GM18517 (cell line): ENCODE measurements at regions not wholly inside any gene's neighbourhood (a gene's known extent, or its start where the extent isn't known, plus 50 kb on each side); places are given as distances from the start of the nearest gene placed in this dataset.

Experiments
- ATAC-seq: cut with Tn5 transposase; IDR thresholded peaks from one replicate; pipeline ENCODE4 v1.9.1; 2021; ENCODE audit warnings: mild to moderate bottlenecking, moderate library complexity; ENCODE audit not compliant: unreplicated experiment

DNA sequence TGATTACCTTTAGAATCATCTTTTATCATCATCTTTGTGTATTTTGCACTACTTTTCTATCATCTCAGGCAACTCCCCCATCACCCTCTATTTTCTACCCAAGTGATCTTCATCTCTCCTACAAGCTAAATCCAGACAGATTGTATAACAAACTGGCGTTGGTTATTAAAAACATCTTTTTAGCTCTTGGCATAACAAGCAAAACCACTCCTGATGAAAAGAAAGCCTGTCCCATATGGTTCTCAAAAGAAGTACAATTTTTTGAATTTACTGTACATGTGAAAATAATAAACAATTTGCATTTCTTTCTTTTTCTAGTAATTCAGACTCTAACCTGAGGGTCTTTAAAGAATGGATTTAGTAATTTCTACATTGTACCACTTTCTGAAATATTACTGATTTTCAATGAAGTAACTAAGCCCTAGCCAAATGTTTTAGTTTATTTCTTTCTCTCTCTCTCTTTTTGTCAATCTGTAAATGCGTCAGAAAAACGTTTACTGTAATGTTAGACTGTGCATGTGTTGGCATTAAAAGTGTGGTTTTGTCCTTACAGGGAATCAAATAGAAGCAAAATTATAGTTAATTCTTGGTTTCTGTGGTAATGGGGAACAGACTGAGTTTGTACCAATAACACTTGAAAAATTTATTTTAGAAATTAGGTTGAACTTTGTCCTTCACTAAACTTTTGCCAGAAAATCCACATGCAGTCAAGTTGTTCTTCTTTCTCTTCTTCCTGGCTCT, 52.5 kb upstream of the RPS23 start:
- ATAC-seq = no peak

DNA sequence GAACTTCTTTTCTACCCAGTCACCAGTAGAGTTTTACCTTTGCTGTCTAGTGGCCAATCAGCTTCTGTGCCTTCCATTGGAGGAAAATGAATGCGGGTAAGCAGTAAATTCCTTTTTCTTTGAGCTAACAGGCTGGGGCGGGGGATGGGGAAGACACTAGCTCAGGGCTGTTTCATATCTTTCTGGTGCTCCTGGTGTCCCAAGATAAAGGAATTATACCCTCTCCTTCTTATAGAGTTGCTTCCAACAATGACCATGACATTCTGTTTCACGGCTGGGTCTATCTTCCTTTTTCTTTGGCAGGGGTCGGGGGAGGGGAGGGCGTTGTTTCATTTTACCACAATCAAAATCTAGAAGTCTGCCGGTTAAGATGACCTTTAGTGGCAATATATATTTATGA, 51.2 kb upstream of the RPS23 start:
- no peak for ATAC-seq
